ENCODE measurements at regions not wholly inside any gene's neighbourhood (a gene's known extent, or its start where the extent isn't known, plus 50 kb on each side); places are given as distances from the start of the nearest gene placed in this dataset.

DNA sequence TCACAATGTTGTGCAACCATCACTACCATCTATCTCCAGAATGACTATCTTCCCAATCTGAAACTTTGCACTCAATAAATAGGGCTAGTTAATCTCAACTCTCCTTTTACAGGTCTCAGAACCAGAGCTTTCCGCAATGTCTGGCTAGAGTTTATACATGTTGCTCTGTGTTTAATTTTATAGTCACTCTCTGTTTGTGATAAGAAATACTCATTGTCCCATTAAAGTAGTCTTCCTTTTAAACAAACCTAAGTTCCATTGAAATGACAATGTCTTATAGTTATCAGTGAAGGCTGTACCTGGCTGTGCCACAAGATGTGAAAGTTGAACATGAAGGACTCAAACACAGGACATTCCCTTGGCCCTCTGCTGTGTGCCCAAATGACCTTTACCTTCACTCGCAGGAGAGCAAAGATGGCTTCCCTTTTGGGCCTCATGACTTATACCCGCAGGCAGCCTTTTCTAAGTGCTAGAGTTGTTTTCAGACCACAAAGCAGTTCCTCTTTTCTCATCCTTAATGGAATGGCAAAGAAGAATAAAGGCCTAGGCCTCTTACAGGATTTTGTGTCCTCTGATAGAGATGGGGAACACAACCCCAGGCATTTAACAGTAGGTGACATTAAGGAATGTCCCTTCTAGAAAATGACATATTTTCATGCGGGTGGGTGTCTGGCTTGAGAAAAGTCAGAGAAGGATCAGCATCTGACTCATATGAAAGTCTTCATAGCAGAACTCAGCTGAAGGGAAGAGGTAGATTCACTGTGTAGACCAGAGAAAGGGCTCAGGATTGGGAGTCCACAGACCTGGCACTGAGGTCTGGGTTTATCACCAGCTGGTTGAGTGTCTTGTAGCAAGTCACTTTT lies 69.6 kb upstream of the ATP10B start:
- TF ChIP-seq POLR2A (IDR thresholded peaks at IDR 0.05), result no peak
- TF ChIP-seq, protein P1, sequence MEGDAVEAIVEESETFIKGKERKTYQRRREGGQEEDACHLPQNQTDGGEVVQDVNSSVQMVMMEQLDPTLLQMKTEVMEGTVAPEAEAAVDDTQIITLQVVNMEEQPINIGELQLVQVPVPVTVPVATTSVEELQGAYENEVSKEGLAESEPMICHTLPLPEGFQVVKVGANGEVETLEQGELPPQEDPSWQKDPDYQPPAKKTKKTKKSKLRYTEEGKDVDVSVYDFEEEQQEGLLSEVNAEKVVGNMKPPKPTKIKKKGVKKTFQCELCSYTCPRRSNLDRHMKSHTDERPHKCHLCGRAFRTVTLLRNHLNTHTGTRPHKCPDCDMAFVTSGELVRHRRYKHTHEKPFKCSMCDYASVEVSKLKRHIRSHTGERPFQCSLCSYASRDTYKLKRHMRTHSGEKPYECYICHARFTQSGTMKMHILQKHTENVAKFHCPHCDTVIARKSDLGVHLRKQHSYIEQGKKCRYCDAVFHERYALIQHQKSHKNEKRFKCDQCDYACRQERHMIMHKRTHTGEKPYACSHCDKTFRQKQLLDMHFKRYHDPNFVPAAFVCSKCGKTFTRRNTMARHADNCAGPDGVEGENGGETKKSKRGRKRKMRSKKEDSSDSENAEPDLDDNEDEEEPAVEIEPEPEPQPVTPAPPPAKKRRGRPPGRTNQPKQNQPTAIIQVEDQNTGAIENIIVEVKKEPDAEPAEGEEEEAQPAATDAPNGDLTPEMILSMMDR (IDR thresholded peaks at IDR 0.05 in 8 of 11, conservative IDR thresholded peaks at IDR 0.05 in 3 of 11), result no peak

All from spleen (tissue), 7 donors.